Loucy (cell line): ENCODE measurements at regions not wholly inside any gene's neighbourhood (a gene's known extent, or its start where the extent isn't known, plus 50 kb on each side); places are given as distances from the start of the nearest gene placed in this dataset.

Experiments used
- H2AFZ ChIP-seq: fragments of 200-600 bp; sonication (generic); 2 replicates; pipeline ENCODE4 v1.6.0; 2016; ENCODE audit warnings: antibody characterized with exemption, mild to moderate bottlenecking, low read length, moderate library complexity
- H3F3A ChIP-seq: fragments of 200-600 bp; 2 replicates; pipeline ENCODE4 v1.6.0; 2016; ENCODE audit warnings: antibody characterized with exemption, low read depth, mild to moderate bottlenecking
- H3K27me3 ChIP-seq: fragments of 200-600 bp; sonication (generic); 2 replicates; pipeline ENCODE4 v1.6.1; 2014; ENCODE audit warnings: low read length, mild to moderate bottlenecking; ENCODE audit not compliant: insufficient read depth, poor library complexity, severe bottlenecking
- H3K36me3 ChIP-seq: fragments of 200-600 bp; sonication (generic); 2 replicates; pipeline ENCODE4 v1.6.1; 2016; ENCODE audit warnings: low read length; ENCODE audit not compliant: insufficient read depth
- H3K4me1 ChIP-seq: fragments of 200-600 bp; sonication (generic); 2 replicates; pipeline ENCODE4 v1.5.1; 2014; ENCODE audit warnings: low read length, mild to moderate bottlenecking; ENCODE audit not compliant: insufficient read depth, poor library complexity, severe bottlenecking
- H3K4me2 ChIP-seq: fragments of 200-600 bp; sonication (generic); 2 replicates; pipeline ENCODE4 v1.6.0; 2014; ENCODE audit warnings: antibody characterized with exemption, low read length, low read depth, mild to moderate bottlenecking; ENCODE audit not compliant: poor library complexity, severe bottlenecking
- H3K4me3 ChIP-seq: fragments of 200-600 bp; sonication (generic); 2 replicates; pipeline ENCODE4 v1.5.1; 2014; ENCODE audit warnings: low read length, mild to moderate bottlenecking, mixed read lengths; ENCODE audit not compliant: poor library complexity, severe bottlenecking
- H3K79me2 ChIP-seq: fragments of 200-600 bp; sonication (generic); 2 replicates; pipeline ENCODE4 v1.6.1; 2014; ENCODE audit warnings: low read length; ENCODE audit not compliant: insufficient read depth
- H3K9ac ChIP-seq: fragments of 200-600 bp; sonication (generic); 2 replicates; pipeline ENCODE4 v1.6.0; 2014; ENCODE audit warnings: mild to moderate bottlenecking, low read depth, low read length, moderate library complexity; ENCODE audit not compliant: poor library complexity, severe bottlenecking
- H3K9me2 ChIP-seq: fragments of 200-600 bp; sonication (generic); replicated peaks from 2 replicates; pipeline ENCODE4 v1.6.1; 2016; ENCODE audit warnings: low read depth, low read length, mixed read lengths
- H3K9me3 ChIP-seq: fragments of 200-600 bp; sonication (generic); 2 replicates; pipeline ENCODE4 v1.6.1; 2014; ENCODE audit warnings: mild to moderate bottlenecking, antibody characterized with exemption, low read length, low read depth; ENCODE audit not compliant: insufficient read depth
- H4K20me1 ChIP-seq: fragments of 200-600 bp; sonication (generic); 2 replicates; pipeline ENCODE4 v1.6.0; 2014; ENCODE audit warnings: antibody characterized with exemption, low read length, mild to moderate bottlenecking; ENCODE audit not compliant: insufficient read depth, poor library complexity, severe bottlenecking
- CTCF ChIP-seq: fragments of 200-600 bp; sonication (generic); conservative IDR thresholded peaks from 2 replicates; pipeline ENCODE4 v1.5.1; 2014; ENCODE audit warnings: mild to moderate bottlenecking, antibody characterized with exemption, low read length
- EZH2phosphoT487 ChIP-seq: fragments of 200-600 bp; IDR thresholded peaks from 2 replicates; pipeline ENCODE4 v1.6.1; 2018; ENCODE audit warnings: antibody characterized with exemption, mild to moderate bottlenecking, moderate library complexity, borderline replicate concordance

GRCh38 chr1:69122373-69122772, 445.3 kb upstream of the LRRC7 start:
- no peaks in the 10 kb centered on the region for H3K79me2 ChIP-seq
- no peak for TF ChIP-seq EZH2phosphoT487
- no peak for TF ChIP-seq CTCF
- no peak overlapping the region for H2AFZ ChIP-seq
- no peak overlapping the region for H3K9ac ChIP-seq
- H3K4me3 ChIP-seq: no peak overlapping the region
- H3K9me2 ChIP-seq: no peaks in the 10 kb centered on the region
- H3K9me3 ChIP-seq: no peaks in the 10 kb centered on the region
- H3K36me3 ChIP-seq: no peaks in the 10 kb centered on the region
- H3K4me2 ChIP-seq: no peak overlapping the region
- H3K4me1 ChIP-seq: no peaks in the 10 kb centered on the region
- H3K27me3 ChIP-seq: no peaks in the 10 kb centered on the region
- H4K20me1 ChIP-seq: no peaks in the 10 kb centered on the region
- no peaks in the 10 kb centered on the region for H3F3A ChIP-seq

- Histone ChIP-seq H3K9ac (no peak overlapping the region), H3K36me3 (no peaks in the 10 kb centered on the region), H3K9me3 (no peaks in the 10 kb centered on the region), H3K4me1 (no peaks in the 10 kb centered on the region), H3K4me3 (no peak overlapping the region), H3F3A (no peaks in the 10 kb centered on the region), H3K9me2 (no peaks in the 10 kb centered on the region), H2AFZ (no peak overlapping the region), H3K4me2 (no peak overlapping the region), H4K20me1 (no peaks in the 10 kb centered on the region), H3K79me2 (no peaks in the 10 kb centered on the region), H3K27me3 (no peaks in the 10 kb centered on the region)
- no peak for TF ChIP-seq EZH2phosphoT487
- no peak for TF ChIP-seq CTCF
Measured at GRCh38 chr1:69123486-69123885, 444.2 kb upstream of the LRRC7 start.

DNA sequence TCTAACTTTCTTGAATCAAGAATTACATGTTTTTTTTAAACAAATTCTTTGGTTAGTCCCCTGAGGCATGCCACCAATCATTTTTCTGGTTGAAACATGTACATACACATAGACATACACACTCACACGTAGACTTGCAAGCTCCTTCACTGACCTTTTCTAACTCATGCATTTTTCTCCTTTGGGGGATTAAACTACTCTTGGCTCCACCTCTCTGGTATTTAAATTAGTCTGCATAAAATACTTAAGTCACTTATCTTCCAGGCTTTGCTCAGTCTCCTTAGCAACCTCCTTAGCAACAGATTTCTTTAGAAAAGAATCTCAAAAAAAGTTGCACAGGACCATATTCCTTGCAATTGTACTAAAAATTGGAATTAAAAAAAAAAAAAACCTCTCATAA, 440.9 kb upstream of the LRRC7 start:
- H3K4me3 ChIP-seq: no peak overlapping the region
- H3K4me2 ChIP-seq: no peak overlapping the region
- H3K27me3 ChIP-seq: no peaks in the 10 kb centered on the region
- TF ChIP-seq EZH2phosphoT487 (no peak), CTCF (no peak)
- no peaks in the 10 kb centered on the region for H4K20me1 ChIP-seq
- H3K9me3 ChIP-seq: no peaks in the 10 kb centered on the region
- no peaks in the 10 kb centered on the region for H3K4me1 ChIP-seq
- H2AFZ ChIP-seq: no peak overlapping the region
- no peak overlapping the region for H3K9ac ChIP-seq
- no peaks in the 10 kb centered on the region for H3K36me3 ChIP-seq
- H3K9me2 ChIP-seq: no peaks in the 10 kb centered on the region
- H3F3A ChIP-seq: no peaks in the 10 kb centered on the region
- H3K79me2 ChIP-seq: no peaks in the 10 kb centered on the region
